ENCODE measurements at regions not wholly inside any gene's neighbourhood (a gene's known extent, or its start where the extent isn't known, plus 50 kb on each side); places are given as distances from the start of the nearest gene placed in this dataset.
"Not testable (repeated sequence)": the region's sequence is repeated elsewhere in the genome, so short reads cannot be mapped to it uniquely, and the experiment has no call there.

GRCh38 chr10:117492504-117492903 lies 50.0 kb upstream of the EMX2 start:
- Mint-ChIP-seq H3K27me3 (ENCODE audit: low read depth) (peaks cover 18% of the 10 kb centered on the region), H3K27ac (no peak overlapping the region), H3K9me3 (ENCODE audit: insufficient read depth) (no peaks in the 10 kb centered on the region), H3K36me3 (ENCODE audit: low read depth) (no peaks in the 10 kb centered on the region), H3K4me1 (ENCODE audit: low read depth) (no peaks in the 10 kb centered on the region), H3K4me3 (no peak overlapping the region)
- no peak for ATAC-seq
- DNase-seq: no peak
- ChIA-PET CTCF (no interaction called here), POLR2A (no interaction called here)

- no peak overlapping the region for H3K27ac Mint-ChIP-seq
- POLR2A ChIA-PET: no interaction called here
- H3K4me3 Mint-ChIP-seq: no peak overlapping the region
- no peaks in the 10 kb centered on the region for H3K9me3 Mint-ChIP-seq (ENCODE audit: insufficient read depth)
- H3K27me3 Mint-ChIP-seq (ENCODE audit: low read depth): peaks cover 2% of the 10 kb centered on the region
- H3K4me1 Mint-ChIP-seq (ENCODE audit: low read depth): no peaks in the 10 kb centered on the region
- no peak for ATAC-seq
- DNase-seq: no peak
- CTCF ChIA-PET: interaction anchor here (1.2 kb wide), 1 partner anchor 9 kb away, joined by 3 read pairs; no protein-coding TSS in a partner anchor
- H3K36me3 Mint-ChIP-seq (ENCODE audit: low read depth): no peaks in the 10 kb centered on the region
Measured at GRCh38 chr10:117488004-117488403, 54.5 kb upstream of the EMX2 start.

- H3K4me1 Mint-ChIP-seq (ENCODE audit: low read depth): no peaks in the 10 kb centered on the region
- ATAC-seq (no peak), DNase-seq (no peak)
- no peak overlapping the region for H3K27ac Mint-ChIP-seq
- no peak overlapping the region for H3K4me3 Mint-ChIP-seq
- peaks cover 2% of the 10 kb centered on the region for H3K27me3 Mint-ChIP-seq (ENCODE audit: low read depth)
- ChIA-PET CTCF (no interaction called here), POLR2A (no interaction called here)
- H3K9me3 Mint-ChIP-seq (ENCODE audit: insufficient read depth): no peaks in the 10 kb centered on the region
- H3K36me3 Mint-ChIP-seq (ENCODE audit: low read depth): no peaks in the 10 kb centered on the region
Measured at GRCh38 chr10:117486606-117487005, 55.9 kb upstream of the EMX2 start.

- Mint-ChIP-seq H3K36me3 (ENCODE audit: low read depth) (no peaks in the 10 kb centered on the region), H3K27ac (no peak overlapping the region), H3K27me3 (ENCODE audit: low read depth) (peaks cover 2% of the 10 kb centered on the region), H3K4me3 (no peak overlapping the region), H3K4me1 (ENCODE audit: low read depth) (no peaks in the 10 kb centered on the region), H3K9me3 (ENCODE audit: insufficient read depth) (no peaks in the 10 kb centered on the region)
- DNase-seq (no peak), ATAC-seq (no peak)
- CTCF ChIA-PET: interaction anchor here (0.9 kb wide), 1 partner anchor 13 kb away, joined by 3 read pairs; no protein-coding TSS in a partner anchor
- POLR2A ChIA-PET: no interaction called here
Measured at GRCh38 chr10:117483056-117483590, 59.4 kb upstream of the EMX2 start.

- H3K4me3 Mint-ChIP-seq; CTCF ChIA-PET; DNase-seq; H3K36me3 Mint-ChIP-seq (ENCODE audit: low read depth); H3K9me3 Mint-ChIP-seq (ENCODE audit: insufficient read depth); H3K4me1 Mint-ChIP-seq (ENCODE audit: low read depth); H3K27ac Mint-ChIP-seq; H3K27me3 Mint-ChIP-seq (ENCODE audit: low read depth); POLR2A ChIA-PET; ATAC-seq: not testable (repeated sequence)
Measured at GRCh38 chr10:117481011-117481410, 61.5 kb upstream of the EMX2 start.

- ATAC-seq (no peak), DNase-seq (no peak)
- H3K4me1 Mint-ChIP-seq (ENCODE audit: low read depth): peaks cover 5% of the 10 kb centered on the region
- no peak overlapping the region for H3K27ac Mint-ChIP-seq
- no peak overlapping the region for H3K4me3 Mint-ChIP-seq
- peaks cover 2% of the 10 kb centered on the region for H3K27me3 Mint-ChIP-seq (ENCODE audit: low read depth)
- no peaks in the 10 kb centered on the region for H3K9me3 Mint-ChIP-seq (ENCODE audit: insufficient read depth)
- ChIA-PET CTCF (interaction anchor here (1.2 kb wide), 1 partner anchor 17 kb away, joined by 4 read pairs; no protein-coding TSS in a partner anchor), POLR2A (no interaction called here)
- H3K36me3 Mint-ChIP-seq (ENCODE audit: low read depth): no peaks in the 10 kb centered on the region
Measured at GRCh38 chr10:117480097-117480496, 62.4 kb upstream of the EMX2 start.

- Mint-ChIP-seq H3K27ac (no peak overlapping the region), H3K4me3 (no peak overlapping the region), H3K4me1 (ENCODE audit: low read depth) (peaks cover 5% of the 10 kb centered on the region), H3K27me3 (ENCODE audit: low read depth) (no peaks in the 10 kb centered on the region), H3K36me3 (ENCODE audit: low read depth) (no peaks in the 10 kb centered on the region), H3K9me3 (ENCODE audit: insufficient read depth) (no peaks in the 10 kb centered on the region)
- no peak for ATAC-seq
- CTCF ChIA-PET: interaction anchor here (1.0 kb wide), 1 partner anchor 19 kb away, joined by 3 read pairs; no protein-coding TSS in a partner anchor
- POLR2A ChIA-PET: no interaction called here
- DNase-seq: no peak
Measured at GRCh38 chr10:117477961-117478670, 64.4 kb upstream of the EMX2 start.

- no peak overlapping the region for H3K4me3 Mint-ChIP-seq
- POLR2A ChIA-PET: no interaction called here
Measured at GRCh38 chr10:117477211-117477947, 65.2 kb upstream of the EMX2 start.

GRCh38 chr10:117476716-117477115 lies 65.8 kb upstream of the EMX2 start:
- DNase-seq: no peak
- ChIA-PET CTCF (interaction anchor here (1.0 kb wide), 1 partner anchor 20 kb away, joined by 3 read pairs; no protein-coding TSS in a partner anchor), POLR2A (no interaction called here)
- no peak overlapping the region for H3K27ac Mint-ChIP-seq
- no peak overlapping the region for H3K4me3 Mint-ChIP-seq
- H3K36me3 Mint-ChIP-seq (ENCODE audit: low read depth): no peaks in the 10 kb centered on the region
- no peak for ATAC-seq
- H3K4me1 Mint-ChIP-seq (ENCODE audit: low read depth): peaks cover 5% of the 10 kb centered on the region
- no peaks in the 10 kb centered on the region for H3K9me3 Mint-ChIP-seq (ENCODE audit: insufficient read depth)
- H3K27me3 Mint-ChIP-seq (ENCODE audit: low read depth): no peaks in the 10 kb centered on the region

More at GRCh38 chr10:117477211-117477947, 65.2 kb upstream of the EMX2 start:
- ATAC-seq (no peak), DNase-seq (no peak)
- Mint-ChIP-seq H3K4me1 (ENCODE audit: low read depth) (peaks cover 5% of the 10 kb centered on the region), H3K27me3 (ENCODE audit: low read depth) (no peaks in the 10 kb centered on the region), H3K36me3 (ENCODE audit: low read depth) (no peaks in the 10 kb centered on the region), H3K27ac (no peak overlapping the region), H3K9me3 (ENCODE audit: insufficient read depth) (no peaks in the 10 kb centered on the region)
- CTCF ChIA-PET: interaction anchor here (1.0 kb wide), 1 partner anchor 19 kb away, joined by 3 read pairs; no protein-coding TSS in a partner anchor

- Mint-ChIP-seq H3K27ac (no peak overlapping the region), H3K27me3 (ENCODE audit: low read depth) (no peaks in the 10 kb centered on the region), H3K36me3 (ENCODE audit: low read depth) (no peaks in the 10 kb centered on the region), H3K9me3 (ENCODE audit: insufficient read depth) (no peaks in the 10 kb centered on the region), H3K4me1 (ENCODE audit: low read depth) (peaks cover 5% of the 10 kb centered on the region), H3K4me3 (no peak overlapping the region)
- ChIA-PET POLR2A (no interaction called here), CTCF (no interaction called here)
- ATAC-seq (no peak), DNase-seq (no peak)
Measured at GRCh38 chr10:117476281-117476680, 66.3 kb upstream of the EMX2 start.

GRCh38 chr10:117472872-117473271 lies 69.7 kb upstream of the EMX2 start:
- no peaks in the 10 kb centered on the region for H3K36me3 Mint-ChIP-seq (ENCODE audit: low read depth)

GRCh38 chr10:117471344-117471874 lies 71.1 kb upstream of the EMX2 start:
- no peak overlapping the region for H3K27ac Mint-ChIP-seq
- ChIA-PET POLR2A (no interaction called here), CTCF (no interaction called here)
- peaks cover under 1% of the 10 kb centered on the region for H3K4me1 Mint-ChIP-seq (ENCODE audit: low read depth)
- no peaks in the 10 kb centered on the region for H3K36me3 Mint-ChIP-seq (ENCODE audit: low read depth)
- H3K27me3 Mint-ChIP-seq (ENCODE audit: low read depth): no peaks in the 10 kb centered on the region
- ATAC-seq: no peak
- H3K9me3 Mint-ChIP-seq (ENCODE audit: insufficient read depth): no peaks in the 10 kb centered on the region
- no peak for DNase-seq
- no peak overlapping the region for H3K4me3 Mint-ChIP-seq

More at GRCh38 chr10:117472872-117473271, 69.7 kb upstream of the EMX2 start:
- Mint-ChIP-seq H3K4me3 (no peak overlapping the region), H3K4me1 (ENCODE audit: low read depth) (peaks cover 5% of the 10 kb centered on the region), H3K9me3 (ENCODE audit: insufficient read depth) (no peaks in the 10 kb centered on the region), H3K27ac (no peak overlapping the region), H3K27me3 (ENCODE audit: low read depth) (no peaks in the 10 kb centered on the region)
- ChIA-PET POLR2A (no interaction called here), CTCF (no interaction called here)
- no peak for DNase-seq
- ATAC-seq: no peak

All from activated CD8-positive, alpha-beta T cell treated with anti-CD3 and anti-CD28 coated beads, Interleukin-2, amount 10 ng/mL, durations not matched to agents 7 days and 5 days (primary cell).